Hippocampal formation (tissue), 2 donors: ENCODE measurements at regions not wholly inside any gene's neighbourhood (a gene's known extent, or its start where the extent isn't known, plus 50 kb on each side); places are given as distances from the start of the nearest gene placed in this dataset.
"Not testable (repeated sequence)": the region's sequence is repeated elsewhere in the genome, so short reads cannot be mapped to it uniquely, and the experiment has no call there.

ENCODE experiments used
- DNase-seq, 2 donors: peaks; one replicate each; lab custom pipeline; 2025; lab: John Stamatoyannopoulos, UW

GRCh38 chr2:126224776-126225175 is 431.2 kb upstream of the GYPC start:
- DNase-seq, result no peak

GRCh38 chr2:126227250-126227649 is 428.7 kb upstream of the GYPC start:
- DNase-seq, result no peak

DNA sequence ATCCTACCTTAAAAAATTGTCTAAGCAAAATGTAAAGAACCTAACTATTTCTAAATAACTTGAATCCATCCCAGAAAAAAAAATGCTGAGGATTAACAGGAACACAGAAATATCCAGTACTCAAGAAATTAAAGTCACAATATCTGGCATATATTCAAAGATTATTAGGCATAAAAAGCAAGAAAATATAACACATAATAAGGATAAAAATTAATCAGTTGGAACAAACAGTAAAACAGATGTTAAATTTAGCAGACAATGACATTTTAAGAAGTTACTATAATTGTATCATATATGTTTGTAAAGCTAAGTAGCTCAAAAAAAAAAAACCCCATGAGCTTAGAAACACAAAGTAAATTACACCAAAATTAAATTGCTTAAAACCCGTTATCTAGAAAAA is 427.4 kb upstream of the GYPC start:
- no peak for DNase-seq

DNA sequence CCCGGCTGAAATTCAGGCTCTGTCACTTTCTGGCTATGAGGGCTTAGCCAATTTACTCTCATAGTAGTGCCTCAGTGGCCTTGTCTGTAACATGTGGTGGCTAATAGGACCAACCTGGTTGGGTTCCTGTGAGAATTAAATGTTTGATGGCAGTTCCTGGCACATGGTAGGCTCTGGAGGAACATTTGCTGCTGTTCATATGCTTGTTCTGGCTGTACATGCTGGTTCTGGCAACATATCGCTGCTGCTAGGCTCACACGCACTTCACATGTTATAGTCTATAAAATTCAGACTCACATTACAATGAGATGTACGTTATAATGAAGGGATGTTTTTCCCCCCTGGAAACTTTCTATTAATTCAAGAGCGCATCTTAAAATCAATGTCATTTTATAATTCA is 417.7 kb upstream of the GYPC start:
- DNase-seq, result no peak

GRCh38 chr2:126239320-126239955 is 416.5 kb upstream of the GYPC start:
- no peak for DNase-seq

- DNase-seq, result no peak
These were observed 415.0 kb upstream of the GYPC start for GRCh38 chr2:126241001-126241400.

- DNase-seq, result no peak
These were observed 414.5 kb upstream of the GYPC start for GRCh38 chr2:126241411-126241810.

- DNase-seq, result no peak
These were observed 411.0 kb upstream of the GYPC start for GRCh38 chr2:126244937-126245336.

- no peak for DNase-seq
These were observed 402.3 kb upstream of the GYPC start for GRCh38 chr2:126253669-126254068.

- no peak for DNase-seq
These were observed 391.3 kb upstream of the GYPC start for GRCh38 chr2:126264625-126265024.

DNA sequence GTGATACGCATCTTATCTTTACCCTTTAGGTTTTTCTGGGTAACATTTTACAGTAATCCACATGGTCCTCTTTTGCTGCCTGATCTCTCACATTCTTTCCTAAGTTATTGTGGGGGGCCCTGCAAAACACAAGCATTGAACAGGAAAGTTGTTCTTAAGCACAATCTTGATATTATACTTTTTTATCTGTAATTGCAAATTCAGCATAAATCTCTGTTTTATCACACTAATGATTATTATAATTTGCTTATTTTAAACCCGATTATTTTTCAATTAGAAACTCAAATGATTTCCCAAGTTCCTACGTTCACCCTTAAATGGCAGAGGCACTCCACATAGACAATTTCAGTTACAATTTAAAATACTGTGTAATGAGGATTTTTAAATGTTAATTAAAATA is 386.0 kb upstream of the GYPC start:
- no peak for DNase-seq

DNA sequence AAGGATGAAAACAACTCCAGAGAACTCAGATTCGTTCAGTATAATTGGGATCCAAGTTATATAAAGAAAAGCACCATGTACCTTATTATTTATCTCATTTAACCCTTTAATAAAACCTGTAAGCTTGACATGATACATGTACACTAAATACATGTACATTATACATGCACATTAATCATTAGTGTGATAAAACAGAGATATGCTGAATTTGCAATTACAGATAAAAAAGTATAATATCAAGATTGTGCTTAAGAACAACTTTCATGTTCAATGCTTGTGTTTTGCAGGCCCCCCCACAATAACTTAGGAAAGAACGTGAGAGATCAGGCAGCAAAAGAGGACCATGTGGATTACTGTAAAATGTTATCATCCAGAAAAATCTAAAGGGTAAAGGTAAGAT is 385.4 kb upstream of the GYPC start:
- no peak for DNase-seq

DNA sequence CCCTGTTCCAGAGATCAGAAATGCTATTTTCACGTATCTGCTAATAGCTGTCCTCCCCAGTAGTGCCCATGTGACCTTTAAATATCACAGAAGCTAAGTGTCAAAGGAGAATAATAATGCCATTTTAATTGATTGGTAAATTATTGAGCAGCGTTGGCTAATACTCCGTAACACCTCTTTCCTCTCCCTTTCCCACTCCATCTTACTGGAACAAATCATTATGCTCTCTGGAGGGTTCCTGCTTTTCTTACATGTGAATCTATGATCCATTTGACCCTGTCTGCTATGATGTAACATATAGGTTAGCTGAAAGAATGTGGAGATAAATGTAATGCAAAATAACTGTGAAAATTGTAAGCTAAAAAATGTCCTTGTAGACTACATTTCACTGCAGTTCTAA is 383.6 kb upstream of the GYPC start:
- no peak for DNase-seq

GRCh38 chr2:126275098-126275497 is 380.9 kb upstream of the GYPC start:
- DNase-seq, result no peak

GRCh38 chr2:126276268-126276667 is 379.7 kb upstream of the GYPC start:
- not testable (repeated sequence) for DNase-seq

DNA sequence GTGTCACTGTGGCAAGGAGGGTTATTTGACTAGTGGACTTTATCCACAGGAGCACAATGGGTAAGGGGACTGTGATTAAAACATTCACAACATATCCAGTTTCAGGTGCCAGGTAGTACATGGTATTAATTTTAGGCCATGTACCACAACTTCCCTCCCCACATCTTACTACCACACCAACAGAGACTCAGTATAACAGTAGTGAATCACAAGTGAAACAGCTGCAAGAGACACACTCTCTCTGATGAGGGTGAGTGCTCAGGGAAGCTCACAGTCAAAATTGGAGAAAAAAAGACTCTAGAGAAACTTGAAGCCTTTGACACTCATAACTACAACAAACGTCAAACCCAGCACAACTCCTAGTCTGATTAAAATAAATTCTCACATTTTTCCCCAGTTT is 367.6 kb upstream of the GYPC start:
- no peak for DNase-seq

- DNase-seq, result not testable (repeated sequence)
These were observed 362.0 kb upstream of the GYPC start for GRCh38 chr2:126293962-126294361.

- DNase-seq, result no peak
These were observed 356.4 kb upstream of the GYPC start for GRCh38 chr2:126299469-126299976.

DNA sequence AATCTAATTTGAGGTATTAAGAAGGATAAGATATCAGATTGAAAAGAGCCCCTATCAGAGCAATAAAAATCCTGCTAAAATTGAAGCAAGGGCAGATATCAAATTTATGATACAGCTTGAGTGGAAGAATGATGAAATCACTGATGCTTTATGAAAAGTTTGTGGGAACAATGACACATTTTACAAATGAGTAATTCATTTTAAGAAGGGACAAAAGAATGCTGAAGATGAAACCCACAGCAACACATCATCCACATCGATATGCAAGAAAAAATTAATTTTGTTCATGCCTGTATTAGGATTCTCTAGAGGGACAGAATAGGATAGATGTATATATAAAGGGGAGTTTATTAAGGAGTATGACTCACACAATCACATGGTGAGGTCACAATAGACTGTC is 355.6 kb upstream of the GYPC start:
- DNase-seq, result no peak

DNA sequence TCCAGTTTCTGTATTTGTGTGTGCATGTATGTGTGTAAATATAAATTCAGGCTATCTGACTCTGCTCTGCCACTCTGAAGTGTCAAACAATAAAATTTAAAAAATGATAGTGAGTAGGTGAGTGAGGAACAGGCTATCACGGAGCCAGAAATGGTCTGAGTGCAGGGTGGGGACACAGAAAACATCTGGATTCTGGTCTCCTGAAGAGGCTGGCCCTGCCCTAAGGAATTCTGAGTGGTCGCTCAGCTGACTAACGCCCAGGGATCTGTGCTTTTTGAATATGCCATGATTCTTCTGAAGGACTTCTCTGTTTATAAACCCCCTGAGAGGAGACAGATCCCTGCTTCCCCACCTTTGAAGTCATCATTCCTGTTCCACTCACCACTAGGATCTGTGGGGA is 353.9 kb upstream of the GYPC start:
- no peak for DNase-seq

GRCh38 chr2:126303113-126303512 is 352.8 kb upstream of the GYPC start:
- DNase-seq, result no peak

DNA sequence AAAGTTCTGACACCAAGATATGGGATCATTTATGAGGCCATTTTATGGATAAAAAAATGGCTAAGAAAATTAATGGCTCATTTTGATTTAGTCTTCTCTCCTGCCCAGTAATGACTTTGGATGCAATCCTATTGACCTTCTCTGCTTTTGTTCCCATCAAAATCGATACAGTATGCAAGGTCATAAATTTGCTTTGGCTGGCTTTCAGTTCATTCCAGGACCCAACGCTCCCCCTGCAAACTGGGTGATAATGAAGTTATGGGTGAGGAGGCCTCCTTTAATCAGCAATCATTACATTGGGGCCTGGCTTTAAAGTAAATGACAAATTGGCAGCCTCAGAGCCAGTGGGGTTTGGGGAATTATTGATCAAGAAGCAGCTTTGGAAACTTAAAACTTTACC is 351.8 kb upstream of the GYPC start:
- DNase-seq, result no peak

DNA sequence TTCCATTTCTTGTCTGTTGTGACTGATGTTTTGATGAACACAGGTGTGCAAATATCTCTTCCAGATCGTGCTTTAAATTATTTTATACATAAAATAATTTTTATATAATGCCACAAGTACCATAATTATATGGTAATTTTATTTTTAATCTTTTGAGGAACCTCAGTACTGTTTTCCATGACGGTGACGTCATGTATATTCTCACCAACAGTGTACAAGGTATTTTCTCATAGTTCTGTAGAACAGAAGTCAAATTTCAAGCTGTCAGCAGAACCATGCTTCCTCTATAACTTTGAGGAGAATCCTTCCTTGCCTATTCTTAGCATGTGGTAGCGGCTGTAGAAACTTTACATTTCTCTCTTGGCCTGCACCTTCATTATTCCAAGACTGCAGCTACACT is 349.4 kb upstream of the GYPC start:
- no peak for DNase-seq

GRCh38 chr2:126307740-126308139 is 348.2 kb upstream of the GYPC start:
- no peak for DNase-seq
